Keratinocyte (primary cell): ENCODE measurements at regions not wholly inside any gene's neighbourhood (a gene's known extent, or its start where the extent isn't known, plus 50 kb on each side); places are given as distances from the start of the nearest gene placed in this dataset.

Source experiments
- DNase-seq: peaks from one replicate; pipeline ENCODE4 v3.0.0-alpha.2; 2011; ENCODE audit warnings: low read depth, missing footprints, low spot score
- FAIRE-seq: peaks from 2 replicates; lab custom pipeline; 2011; peaks lifted over from hg19 to GRCh38; lab: Jason Lieb, UNC
- H2AFZ ChIP-seq: 2 replicates; pipeline ENCODE4 v1.6.0; 2012; ENCODE audit warnings: low read length, control low read depth, inconsistent platforms; ENCODE audit not compliant: control insufficient read depth
- H3K27ac ChIP-seq: 2 replicates; pipeline ENCODE4 v1.5.1; 2011; ENCODE audit warnings: low read length; ENCODE audit not compliant: control insufficient read depth, insufficient read depth
- H3K27me3 ChIP-seq: 3 replicates; pipeline ENCODE4 v1.6.0; 2011; ENCODE audit warnings: low read length; ENCODE audit not compliant: control insufficient read depth, insufficient read depth; ENCODE audit errors: extremely low read depth
- H3K36me3 ChIP-seq, 2 experiments: 2 replicates in 1 of 2; 3 replicates in 1 of 2; pipeline ENCODE4 v1.5.1; 2011; ENCODE audit warnings: low read length in 2 of 2, mild to moderate bottlenecking in 1 of 2; ENCODE audit not compliant: control insufficient read depth in 2 of 2, insufficient read depth in 2 of 2; ENCODE audit errors: extremely low read depth in 1 of 2
- H3K4me1 ChIP-seq: 3 replicates; pipeline ENCODE4 v1.5.1; 2011; ENCODE audit warnings: low read length; ENCODE audit not compliant: control insufficient read depth, insufficient read depth; ENCODE audit errors: extremely low read depth
- H3K4me2 ChIP-seq: 3 replicates; pipeline ENCODE4 v1.6.0; 2011; ENCODE audit warnings: low read depth, low read length; ENCODE audit not compliant: control insufficient read depth, insufficient read depth; ENCODE audit errors: extremely low read depth
- H3K4me3 ChIP-seq, 3 experiments: fragments of 200-600 bp in 1 of 3; sonication (generic) in 1 of 3; 2 replicates in 2 of 3; 3 replicates in 1 of 3; pipeline ENCODE4 v1.5.1; 2011 to 2016; ENCODE audit warnings: low read length in 3 of 3, mild to moderate bottlenecking in 3 of 3, control low read depth in 2 of 3, inconsistent platforms in 1 of 3, low read depth in 1 of 3, mixed read lengths in 1 of 3, mixed run types in 1 of 3, moderate library complexity in 1 of 3; ENCODE audit not compliant: control insufficient read depth in 2 of 3, insufficient read depth in 2 of 3; ENCODE audit errors: extremely low read depth in 1 of 3
- H3K79me2 ChIP-seq: 2 replicates; pipeline ENCODE4 v1.6.0; 2012; ENCODE audit warnings: low read length; ENCODE audit not compliant: control insufficient read depth, insufficient read depth
- H3K9ac ChIP-seq: 3 replicates; pipeline ENCODE4 v1.6.0; 2011; ENCODE audit warnings: low read length; ENCODE audit not compliant: control insufficient read depth, insufficient read depth; ENCODE audit errors: extremely low read depth
- H3K9me1 ChIP-seq: 3 replicates; pipeline ENCODE4 v1.6.0; 2011; ENCODE audit warnings: low read length; ENCODE audit not compliant: control insufficient read depth, insufficient read depth; ENCODE audit errors: extremely low read depth
- H3K9me3 ChIP-seq: 2 replicates; pipeline ENCODE4 v1.5.1; 2012; ENCODE audit warnings: low read depth, low read length; ENCODE audit not compliant: control insufficient read depth
- H4K20me1 ChIP-seq: 3 replicates; pipeline ENCODE4 v1.6.0; 2011; ENCODE audit warnings: low read length; ENCODE audit not compliant: control insufficient read depth, insufficient read depth; ENCODE audit errors: extremely low read depth
- CTCF ChIP-seq, 3 experiments: IDR thresholded peaks in 1 of 3; conservative IDR thresholded peaks in 1 of 3; optimal IDR thresholded peaks in 1 of 3; 2 replicates in 2 of 3; 3 replicates in 1 of 3; pipeline versions ENCODE3 to v1.5.1; 2011; ENCODE audit warnings: low read length in 3 of 3, mild to moderate bottlenecking in 3 of 3, moderate library complexity in 2 of 3, control low read depth in 1 of 3, inconsistent platforms in 1 of 3; ENCODE audit not compliant: insufficient read depth in 2 of 3; ENCODE audit errors: extremely low read depth in 1 of 3
- dilution Hi-C: fragments of 300-500 bp; cut with MboI; formaldehyde crosslinking; loops from one replicate; pipeline ENCODE4 v1.7.0; 2020; ENCODE audit warnings: low sequenced_read_pairs; ENCODE audit not compliant: extremely low pct_ligation_motif_present

- dilution Hi-C loops: no loop called here
- no peak for TF ChIP-seq CTCF (optimal IDR thresholded peaks at IDR 0.05 in 1 of 3, IDR thresholded peaks at IDR 0.05 in 1 of 3, conservative IDR thresholded peaks at IDR 0.05 in 1 of 3; ENCODE audit: extremely low read depth in 1 of 3, insufficient read depth in 2 of 3, low read length in 3 of 3)
- no peaks in the 10 kb centered on the region for H3K4me1 ChIP-seq
- no peaks in the 10 kb centered on the region for H3K9me1 ChIP-seq
- no peak overlapping the region for H3K4me3 ChIP-seq
- H3K4me2 ChIP-seq: no peak overlapping the region
- FAIRE-seq (no peak), DNase-seq (no peak)
- H3K27me3 ChIP-seq: no peaks in the 10 kb centered on the region
- H3K9me3 ChIP-seq: no peaks in the 10 kb centered on the region
- H3K79me2 ChIP-seq: no peaks in the 10 kb centered on the region
- no peak overlapping the region for H3K9ac ChIP-seq
- H2AFZ ChIP-seq: no peak overlapping the region
- no peak overlapping the region for H3K27ac ChIP-seq
- no peaks in the 10 kb centered on the region for H4K20me1 ChIP-seq
- H3K36me3 ChIP-seq: no peaks in the 10 kb centered on the region
Observed at GRCh38 chr7:41470081-41470480, 232.8 kb downstream of the INHBA start.

GRCh38 chr7:41467596-41467995, 235.3 kb downstream of the INHBA start:
- H3K27me3 ChIP-seq: no peaks in the 10 kb centered on the region
- no peak overlapping the region for H3K9ac ChIP-seq
- no peaks in the 10 kb centered on the region for H3K4me1 ChIP-seq
- no peak for TF ChIP-seq CTCF (optimal IDR thresholded peaks at IDR 0.05 in 1 of 3, IDR thresholded peaks at IDR 0.05 in 1 of 3, conservative IDR thresholded peaks at IDR 0.05 in 1 of 3; ENCODE audit: extremely low read depth in 1 of 3, insufficient read depth in 2 of 3, low read length in 3 of 3)
- dilution Hi-C loops: no loop called here
- no peak overlapping the region for H3K4me2 ChIP-seq
- no peak overlapping the region for H2AFZ ChIP-seq
- no peaks in the 10 kb centered on the region for H4K20me1 ChIP-seq
- DNase-seq (no peak), FAIRE-seq (no peak)
- H3K79me2 ChIP-seq: no peaks in the 10 kb centered on the region
- H3K9me1 ChIP-seq: no peaks in the 10 kb centered on the region
- no peaks in the 10 kb centered on the region for H3K9me3 ChIP-seq
- H3K36me3 ChIP-seq: no peaks in the 10 kb centered on the region
- no peak overlapping the region for H3K4me3 ChIP-seq
- H3K27ac ChIP-seq: no peak overlapping the region
